GM12878 (cell line): ENCODE measurements at regions not wholly inside any gene's neighbourhood (a gene's known extent, or its start where the extent isn't known, plus 50 kb on each side); places are given as distances from the start of the nearest gene placed in this dataset.

Experiments used
- ATAC-seq: fragments of 200-7000 bp; cut with Tn5 transposase; 3 replicates; pipeline ENCODE4 v1.9.1; 2020; ENCODE audit warnings: mild to moderate bottlenecking, moderate library complexity
- BruUV-seq: library from RNA; stranded (reverse); fragments of 400-500 nt; replicated peaks from 2 replicates; lab custom pipeline; 2021; lab: Mats Ljungman, UMichigan
- CTCF ChIA-PET: fragments of 300-600 bp; sonication (Branson Sonifier 250); formaldehyde crosslinking; extraction: SDS; loops from one replicate; lab custom pipeline; 2021; ENCODE audit warnings: inconsistent platforms; lab: Yijun Ruan, JAX
- POLR2A ChIA-PET: fragments of 350-600 bp; formaldehyde crosslinking; extraction: SDS; loops from one replicate; lab custom pipeline; 2021; ENCODE audit warnings: inconsistent platforms; lab: Charles Lee
- RAD21 ChIA-PET: fragments of 300-600 bp; sonication (Branson Sonifier 250); formaldehyde crosslinking; loops from one replicate; lab custom pipeline; 2023; ENCODE audit warnings: antibody characterized with exemption; ENCODE audit not compliant: unreplicated experiment; lab: Charles Lee
- SMC1A ChIA-PET: fragments of 300-600 bp; sonication (Branson Sonifier 250); formaldehyde crosslinking; loops from one replicate; lab custom pipeline; 2023; ENCODE audit not compliant: unreplicated experiment, uncharacterized antibody; lab: Charles Lee
- DNase-seq: peaks from one replicate; pipeline ENCODE4 v3.0.0-alpha.2; 2011; ENCODE audit warnings: low read depth, low spot score
- FAIRE-seq: peaks from 3 replicates; lab custom pipeline; 2011; peaks lifted over from hg19 to GRCh38; lab: Jason Lieb, UNC
- H2AFZ ChIP-seq: 2 replicates; pipeline ENCODE4 v1.6.0; 2011; ENCODE audit warnings: low read depth, low read length, control low read depth; ENCODE audit not compliant: control insufficient read depth
- H3K27ac ChIP-seq: 2 replicates; pipeline ENCODE4 v1.5.1; 2011; ENCODE audit warnings: control low read depth; ENCODE audit not compliant: control insufficient read depth, insufficient read depth
- H3K27me3 ChIP-seq, 2 experiments: replicated peaks in 1 of 2; 2 replicates each; pipeline versions ENCODE4 v1.6.0 to v1.6.1; 2011; ENCODE audit warnings: low read length in 1 of 2; ENCODE audit not compliant: control insufficient read depth in 2 of 2, insufficient read depth in 2 of 2
- H3K36me3 ChIP-seq, 2 experiments: 2 replicates each; pipeline ENCODE4 v1.5.1; 2011; ENCODE audit warnings: low read length in 1 of 2; ENCODE audit not compliant: control insufficient read depth in 2 of 2, insufficient read depth in 2 of 2
- H3K4me1 ChIP-seq: 2 replicates; pipeline ENCODE4 v1.6.1; 2011; ENCODE audit warnings: mild to moderate bottlenecking, low read length, moderate library complexity, mixed read lengths; ENCODE audit not compliant: control insufficient read depth, insufficient read depth
- H3K4me2 ChIP-seq: 2 replicates; pipeline ENCODE4 v1.6.0; 2011; ENCODE audit warnings: control low read depth; ENCODE audit not compliant: control insufficient read depth, insufficient read depth
- H3K4me3 ChIP-seq: fragments of 200-600 bp; sonication (generic); 2 replicates; pipeline ENCODE4 v1.5.1; 2016
- H3K79me2 ChIP-seq: 2 replicates; pipeline ENCODE4 v1.6.0; 2011; ENCODE audit warnings: low read length; ENCODE audit not compliant: control insufficient read depth, insufficient read depth
- H3K9ac ChIP-seq: 2 replicates; pipeline ENCODE4 v1.8.0; 2011; ENCODE audit warnings: low read length, control low read depth, mixed read lengths; ENCODE audit not compliant: control insufficient read depth, insufficient read depth
- H3K9me3 ChIP-seq: replicated peaks from 3 replicates; pipeline ENCODE4 v1.5.1; 2011; ENCODE audit warnings: mild to moderate bottlenecking, low read length; ENCODE audit not compliant: control insufficient read depth, insufficient read depth
- H4K20me1 ChIP-seq: 2 replicates; pipeline ENCODE4 v1.6.0; 2011; ENCODE audit not compliant: control insufficient read depth, insufficient read depth
- DPF2 ChIP-seq: fragments of 450-650 bp; IDR thresholded peaks from 2 replicates; pipeline ENCODE4 v1.6.1; 2017; ENCODE audit warnings: mild to moderate bottlenecking
- EP300 ChIP-seq, 2 experiments: fragments of 150-350 bp in 1 of 2; IDR thresholded peaks; 2 replicates each; pipeline ENCODE4 v1.6.1; 2011 to 2012; ENCODE audit warnings: low read depth in 2 of 2, low read length in 2 of 2, borderline replicate concordance in 1 of 2, improper control_type of control experiment in 1 of 2, inconsistent platforms in 1 of 2; ENCODE audit not compliant: control insufficient read depth in 1 of 2
- ETV6 ChIP-seq, 2 experiments: fragments of 450-650 bp in 1 of 2; IDR thresholded peaks in 1 of 2; conservative IDR thresholded peaks in 1 of 2; 2 replicates each; pipeline ENCODE4 v1.6.1; 2014; ENCODE audit warnings: antibody characterized with exemption in 1 of 2, borderline replicate concordance in 1 of 2, low read depth in 1 of 2, mild to moderate bottlenecking in 1 of 2, moderate library complexity in 1 of 2
- FOXK2 ChIP-seq: fragments of 450-650 bp; IDR thresholded peaks from 2 replicates; pipeline ENCODE4 v1.6.1; 2017; ENCODE audit warnings: mild to moderate bottlenecking, moderate library complexity
- NFXL1 ChIP-seq: fragments of 450-650 bp; IDR thresholded peaks from 2 replicates; pipeline ENCODE4 v1.6.1; 2017; ENCODE audit warnings: antibody characterized with exemption, mild to moderate bottlenecking, borderline replicate concordance
- NR2C1 ChIP-seq: fragments of 450-650 bp; IDR thresholded peaks from 2 replicates; pipeline ENCODE4 v1.6.1; 2017; ENCODE audit warnings: antibody characterized with exemption, mild to moderate bottlenecking, moderate library complexity
- POLR2AphosphoS5 ChIP-seq: IDR thresholded peaks from 2 replicates; pipeline ENCODE4 v1.6.1; 2011; ENCODE audit warnings: mild to moderate bottlenecking, low read length, inconsistent platforms
- ZBED1 ChIP-seq: IDR thresholded peaks from 2 replicates; pipeline ENCODE4 v1.6.1; 2016; ENCODE audit warnings: borderline replicate concordance
- ZNF207 ChIP-seq: fragments of 450-650 bp; IDR thresholded peaks from 2 replicates; pipeline ENCODE4 v1.6.1; 2014; ENCODE audit warnings: antibody characterized with exemption, mild to moderate bottlenecking, borderline replicate concordance
- ZNF622 ChIP-seq: fragments of 450-650 bp; IDR thresholded peaks from 2 replicates; pipeline ENCODE4 v1.6.1; 2017; ENCODE audit warnings: mild to moderate bottlenecking, inconsistent platforms
- ZZZ3 ChIP-seq: IDR thresholded peaks from 2 replicates; pipeline ENCODE4 v1.6.1; 2011; ENCODE audit warnings: low read depth; ENCODE audit not compliant: control insufficient read depth, insufficient read length
- WGBS: methylation state at CpG from one replicate; pipeline ENCODE4 v1.1.6; 2016; ENCODE audit warnings: low lambda C conversion rate; ENCODE audit not compliant: insufficient replicate concordance, insufficient coverage; ENCODE audit errors: missing lambda C conversion rate; 5-methylcytosine and 5-hydroxymethylcytosine counted together
- in situ Hi-C: fragments of 300-500 bp; cut with MboI; formaldehyde crosslinking; loops from 9 replicates; pipeline ENCODE4 v1.14.3; 2018; ENCODE audit warnings: mixed read lengths
- intact Hi-C: fragments of 100-400 bp; cut with micrococcal nuclease; formaldehyde crosslinking; loops from one replicate; pipeline ENCODE4 v1.14.2; 2022; ENCODE audit not compliant: unreplicated experiment
- TF ChIP-seq, protein P1 (sequence below): fragments of 450-650 bp; formaldehyde crosslinking; IDR thresholded peaks from 2 replicates; pipeline ENCODE4 v1.5.0; 2022; ENCODE audit warnings: mild to moderate bottlenecking, missing genetic modification characterization

DNA sequence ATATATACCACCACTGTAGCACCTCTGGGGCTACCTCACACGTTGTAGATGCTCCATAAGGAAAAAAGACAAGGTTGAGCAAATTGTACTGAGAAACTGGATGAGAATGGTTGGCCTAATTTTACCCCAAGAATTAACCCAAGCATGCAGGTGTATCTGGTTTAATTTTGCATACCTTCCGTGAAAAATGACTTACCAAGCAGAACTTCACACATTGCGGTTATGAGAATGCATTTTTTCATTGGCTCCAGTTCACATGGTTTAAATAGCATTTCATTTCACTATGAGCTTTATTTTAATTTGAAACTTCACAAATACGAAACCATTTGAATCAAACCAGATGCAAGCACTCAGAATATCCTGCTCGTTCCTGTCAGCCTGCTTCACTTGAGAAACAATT, 512.2 kb downstream of the LTN1 start:
- in situ Hi-C loops: no loop called here
- ATAC-seq: no peak

More for the DNA sequence above, 512.2 kb downstream of the LTN1 start:
- TF ChIP-seq NFXL1 (no peak), FOXK2 (no peak), NR2C1 (no peak), ZZZ3 (no peak), POLR2AphosphoS5 (no peak), ETV6 (conservative IDR thresholded peaks at IDR 0.05 in 1 of 2, IDR thresholded peaks at IDR 0.05 in 1 of 2; ENCODE audit: borderline replicate concordance in 1 of 2, low read depth in 1 of 2) (no peak), DPF2 (no peak), ZBED1 (no peak), EP300 (IDR thresholded peaks at IDR 0.05; ENCODE audit: borderline replicate concordance in 1 of 2, control insufficient read depth in 1 of 2, low read depth in 2 of 2, low read length in 2 of 2) (no peak), ZNF207 (no peak), ZNF622 (no peak)
- TF ChIP-seq, protein P1, sequence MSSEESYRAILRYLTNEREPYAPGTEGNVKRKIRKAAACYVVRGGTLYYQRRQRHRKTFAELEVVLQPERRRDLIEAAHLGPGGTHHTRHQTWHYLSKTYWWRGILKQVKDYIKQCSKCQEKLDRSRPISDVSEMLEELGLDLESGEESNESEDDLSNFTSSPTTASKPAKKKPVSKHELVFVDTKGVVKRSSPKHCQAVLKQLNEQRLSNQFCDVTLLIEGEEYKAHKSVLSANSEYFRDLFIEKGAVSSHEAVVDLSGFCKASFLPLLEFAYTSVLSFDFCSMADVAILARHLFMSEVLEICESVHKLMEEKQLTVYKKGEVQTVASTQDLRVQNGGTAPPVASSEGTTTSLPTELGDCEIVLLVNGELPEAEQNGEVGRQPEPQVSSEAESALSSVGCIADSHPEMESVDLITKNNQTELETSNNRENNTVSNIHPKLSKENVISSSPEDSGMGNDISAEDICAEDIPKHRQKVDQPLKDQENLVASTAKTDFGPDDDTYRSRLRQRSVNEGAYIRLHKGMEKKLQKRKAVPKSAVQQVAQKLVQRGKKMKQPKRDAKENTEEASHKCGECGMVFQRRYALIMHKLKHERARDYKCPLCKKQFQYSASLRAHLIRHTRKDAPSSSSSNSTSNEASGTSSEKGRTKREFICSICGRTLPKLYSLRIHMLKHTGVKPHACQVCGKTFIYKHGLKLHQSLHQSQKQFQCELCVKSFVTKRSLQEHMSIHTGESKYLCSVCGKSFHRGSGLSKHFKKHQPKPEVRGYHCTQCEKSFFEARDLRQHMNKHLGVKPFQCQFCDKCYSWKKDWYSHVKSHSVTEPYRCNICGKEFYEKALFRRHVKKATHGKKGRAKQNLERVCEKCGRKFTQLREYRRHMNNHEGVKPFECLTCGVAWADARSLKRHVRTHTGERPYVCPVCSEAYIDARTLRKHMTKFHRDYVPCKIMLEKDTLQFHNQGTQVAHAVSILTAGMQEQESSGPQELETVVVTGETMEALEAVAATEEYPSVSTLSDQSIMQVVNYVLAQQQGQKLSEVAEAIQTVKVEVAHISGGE (CRISPR knock-in tag): no peak
- TF ChIP-seq, all 136 proteins: peak for 0
- FAIRE-seq (no peak), DNase-seq (no peak)
- Histone ChIP-seq H3K4me3 (no peak overlapping the region), H3K36me3 (no peaks in the 10 kb centered on the region), H3K4me2 (no peak overlapping the region), H3K27me3 (no peaks in the 10 kb centered on the region), H3K4me1 (no peaks in the 10 kb centered on the region), H3K9me3 (no peaks in the 10 kb centered on the region; the same call in 2 of the 3 replicates), H3K79me2 (no peaks in the 10 kb centered on the region), H2AFZ (no peak overlapping the region), H3K27ac (no peak overlapping the region), H4K20me1 (no peaks in the 10 kb centered on the region), H3K9ac (no peak overlapping the region)
- ChIA-PET RAD21 (no interaction called here), SMC1A (no interaction called here), POLR2A (no interaction called here), CTCF (no interaction called here)
- no TSS peak for BruUV-seq
- WGBS: 7% methylated on average over 5 of the region's 5 CpGs
- intact Hi-C loops: no loop called here
